ENCODE measurements at regions not wholly inside any gene's neighbourhood (a gene's known extent, or its start where the extent isn't known, plus 50 kb on each side); places are given as distances from the start of the nearest gene placed in this dataset.

DNA sequence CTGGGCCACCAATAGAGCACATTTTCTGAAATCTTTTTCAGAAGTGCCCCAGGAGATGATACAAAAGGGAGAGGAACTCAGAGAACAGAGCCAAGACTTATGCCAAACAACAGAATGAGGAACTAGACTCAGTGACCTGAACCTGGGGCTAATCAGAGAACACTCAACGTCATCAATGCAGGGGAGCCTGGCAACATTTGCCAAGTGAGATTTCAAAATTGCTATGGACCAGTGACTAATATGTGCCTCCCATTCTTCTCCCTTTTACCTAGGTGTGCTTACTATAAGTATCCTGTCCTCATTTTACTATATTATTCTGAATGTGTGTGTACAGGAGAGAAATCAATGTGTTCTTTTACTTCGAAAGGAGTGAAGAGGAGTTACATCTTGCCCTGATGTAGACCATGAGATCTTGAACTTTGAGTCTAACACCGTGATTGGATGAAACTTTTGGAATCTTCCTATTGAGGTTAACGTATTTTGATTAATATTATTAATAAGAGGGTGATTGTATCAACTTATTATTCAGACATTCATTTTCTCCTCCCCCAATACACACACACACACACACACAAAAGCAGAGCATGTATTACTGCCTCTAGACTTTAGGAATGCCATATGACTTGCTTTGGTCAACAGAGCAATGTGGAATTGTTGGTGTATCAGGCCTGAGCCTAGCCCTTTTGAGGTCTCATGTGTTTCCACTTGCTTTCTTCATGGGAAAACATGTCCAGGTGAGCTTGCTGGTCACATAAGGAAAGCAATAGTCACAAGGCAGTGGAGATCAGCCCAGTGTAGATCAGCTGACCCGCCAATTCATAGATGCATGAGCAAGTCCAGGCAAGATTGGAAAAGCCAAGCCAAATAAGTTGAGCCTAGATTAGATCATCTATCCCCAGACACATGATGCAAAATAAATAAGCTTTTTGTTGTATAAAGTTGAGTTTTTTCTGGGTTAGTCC is 80.3 kb upstream of the ETS2 start:
- H2AFZ ChIP-seq: no peak overlapping the region
- no peak overlapping the region for H3K4me3 ChIP-seq
- H3K27me3 ChIP-seq (ENCODE audit: insufficient read depth, low read depth): no peaks in the 10 kb centered on the region
- no peak overlapping the region for H3K4me2 ChIP-seq
- ChIA-PET POLR2A (ENCODE audit: unreplicated experiment) (no interaction called here), CTCF (no interaction called here)
- H3K9me2 ChIP-seq (ENCODE audit: insufficient read depth): no peaks in the 10 kb centered on the region
- no peaks in the 10 kb centered on the region for H3K4me1 ChIP-seq (replicated peaks; ENCODE audit: insufficient read depth)
- H4K20me1 ChIP-seq (ENCODE audit: insufficient read depth): no peaks in the 10 kb centered on the region
- no peak for TF ChIP-seq EZH2 (IDR thresholded peaks at IDR 0.05; ENCODE audit: low read depth)
- TF ChIP-seq, protein P1, sequence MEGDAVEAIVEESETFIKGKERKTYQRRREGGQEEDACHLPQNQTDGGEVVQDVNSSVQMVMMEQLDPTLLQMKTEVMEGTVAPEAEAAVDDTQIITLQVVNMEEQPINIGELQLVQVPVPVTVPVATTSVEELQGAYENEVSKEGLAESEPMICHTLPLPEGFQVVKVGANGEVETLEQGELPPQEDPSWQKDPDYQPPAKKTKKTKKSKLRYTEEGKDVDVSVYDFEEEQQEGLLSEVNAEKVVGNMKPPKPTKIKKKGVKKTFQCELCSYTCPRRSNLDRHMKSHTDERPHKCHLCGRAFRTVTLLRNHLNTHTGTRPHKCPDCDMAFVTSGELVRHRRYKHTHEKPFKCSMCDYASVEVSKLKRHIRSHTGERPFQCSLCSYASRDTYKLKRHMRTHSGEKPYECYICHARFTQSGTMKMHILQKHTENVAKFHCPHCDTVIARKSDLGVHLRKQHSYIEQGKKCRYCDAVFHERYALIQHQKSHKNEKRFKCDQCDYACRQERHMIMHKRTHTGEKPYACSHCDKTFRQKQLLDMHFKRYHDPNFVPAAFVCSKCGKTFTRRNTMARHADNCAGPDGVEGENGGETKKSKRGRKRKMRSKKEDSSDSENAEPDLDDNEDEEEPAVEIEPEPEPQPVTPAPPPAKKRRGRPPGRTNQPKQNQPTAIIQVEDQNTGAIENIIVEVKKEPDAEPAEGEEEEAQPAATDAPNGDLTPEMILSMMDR (conservative IDR thresholded peaks at IDR 0.05): no peak
- H3K9me3 ChIP-seq (ENCODE audit: insufficient read depth, low read depth): 0 out of 2 replicates have a peak, but pooled peaks cover 4% of the 10 kb centered on the region
- H3F3A ChIP-seq (ENCODE audit: insufficient read depth, low read depth): no peaks in the 10 kb centered on the region
- no peaks in the 10 kb centered on the region for H3K79me2 ChIP-seq (ENCODE audit: low read depth)
- intact Hi-C loops (cut with micrococcal nuclease; ENCODE audit: unreplicated experiment): no loop called here
- BruUV-seq (replicated peaks): no TSS peak
- DNase-seq: no peak
- H3K36me3 ChIP-seq (ENCODE audit: low read depth): no peaks in the 10 kb centered on the region
- no peak overlapping the region for H3K27ac ChIP-seq

GRCh38 chr21:38726482-38726881 is 79.2 kb upstream of the ETS2 start:
- POLR2A ChIA-PET (ENCODE audit: unreplicated experiment): no interaction called here

DNA sequence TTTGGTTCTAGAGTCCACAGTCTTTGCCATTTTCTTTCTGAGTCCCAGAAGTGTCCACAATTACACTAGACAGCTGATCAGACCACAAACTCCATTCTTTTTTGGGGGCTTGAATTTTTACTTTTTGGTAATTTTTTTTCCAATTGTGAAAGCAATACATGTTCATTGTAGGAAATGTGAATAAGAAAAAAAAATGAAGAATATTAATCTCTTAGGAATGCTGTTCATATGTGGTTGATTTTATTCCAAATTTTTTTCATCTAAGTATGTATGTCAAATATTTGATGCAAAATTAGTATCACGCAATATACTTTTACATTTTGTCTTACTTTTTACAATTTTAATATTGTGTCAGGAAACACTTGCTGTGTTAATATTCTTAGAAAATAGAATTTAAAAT is 76.4 kb upstream of the ETS2 start:
- H3K79me2 ChIP-seq (ENCODE audit: low read depth): no peaks in the 10 kb centered on the region
- BruUV-seq (replicated peaks): no TSS peak
- H3K27me3 ChIP-seq (ENCODE audit: insufficient read depth, low read depth): no peaks in the 10 kb centered on the region
- H3K36me3 ChIP-seq (ENCODE audit: low read depth): no peaks in the 10 kb centered on the region
- POLR2A ChIA-PET (ENCODE audit: unreplicated experiment): no interaction called here
- H2AFZ ChIP-seq: no peak overlapping the region
- H3K4me3 ChIP-seq: no peak overlapping the region
- CTCF ChIA-PET: no interaction called here
- no peak overlapping the region for H3K4me2 ChIP-seq
- 0 out of 2 replicates have a peak, but pooled peaks cover 4% of the 10 kb centered on the region for H3K9me3 ChIP-seq (ENCODE audit: insufficient read depth, low read depth)
- no peak overlapping the region for H3K27ac ChIP-seq
- H3F3A ChIP-seq (ENCODE audit: insufficient read depth, low read depth): no peaks in the 10 kb centered on the region
- H3K9me2 ChIP-seq (ENCODE audit: insufficient read depth): no peaks in the 10 kb centered on the region
- DNase-seq: no peak
- TF ChIP-seq, protein P1 (conservative IDR thresholded peaks at IDR 0.05): no peak
- no peak for TF ChIP-seq EZH2 (IDR thresholded peaks at IDR 0.05; ENCODE audit: low read depth)
- no peaks in the 10 kb centered on the region for H4K20me1 ChIP-seq (ENCODE audit: insufficient read depth)
- no peaks in the 10 kb centered on the region for H3K4me1 ChIP-seq (replicated peaks; ENCODE audit: insufficient read depth)
- intact Hi-C loops (cut with micrococcal nuclease; ENCODE audit: unreplicated experiment): no loop called here

More at GRCh38 chr21:38726482-38726881, 79.2 kb upstream of the ETS2 start:
- H3K9me3 ChIP-seq (ENCODE audit: insufficient read depth, low read depth): 0 out of 2 replicates have a peak, but pooled peaks cover 4% of the 10 kb centered on the region
- H3K4me3 ChIP-seq: no peak overlapping the region
- no peaks in the 10 kb centered on the region for H3K4me1 ChIP-seq (replicated peaks; ENCODE audit: insufficient read depth)
- H3K79me2 ChIP-seq (ENCODE audit: low read depth): no peaks in the 10 kb centered on the region
- no peaks in the 10 kb centered on the region for H3F3A ChIP-seq (ENCODE audit: insufficient read depth, low read depth)
- H3K27ac ChIP-seq: no peak overlapping the region
- no peaks in the 10 kb centered on the region for H4K20me1 ChIP-seq (ENCODE audit: insufficient read depth)
- CTCF ChIA-PET: no interaction called here
- H3K4me2 ChIP-seq: no peak overlapping the region
- H3K36me3 ChIP-seq (ENCODE audit: low read depth): no peaks in the 10 kb centered on the region
- no peak overlapping the region for H2AFZ ChIP-seq
- H3K9me2 ChIP-seq (ENCODE audit: insufficient read depth): no peaks in the 10 kb centered on the region
- H3K27me3 ChIP-seq (ENCODE audit: insufficient read depth, low read depth): no peaks in the 10 kb centered on the region
- no peak for TF ChIP-seq EZH2 (IDR thresholded peaks at IDR 0.05; ENCODE audit: low read depth)
- TF ChIP-seq, protein P1 (conservative IDR thresholded peaks at IDR 0.05): no peak
- intact Hi-C loops (cut with micrococcal nuclease; ENCODE audit: unreplicated experiment): no loop called here
- DNase-seq: no peak
- BruUV-seq (replicated peaks): no TSS peak
